ENCODE measurements at regions not wholly inside any gene's neighbourhood (a gene's known extent, or its start where the extent isn't known, plus 50 kb on each side); places are given as distances from the start of the nearest gene placed in this dataset.

GRCh38 chr11:41826085-41826484 lies 366.6 kb upstream of the LRRC4C start:
- ChIA-PET CTCF (no interaction called here), POLR2A (no interaction called here)
- no peak for DNase-seq (ENCODE audit: low read depth, low spot score)
- no peak overlapping the region for H3K4me3 ChIP-seq (ENCODE audit: low read depth, low read length)
- TF ChIP-seq CTCF (IDR thresholded peaks at IDR 0.05; ENCODE audit: insufficient read depth, low read length, missing control alignments) = no peak

- CTCF ChIA-PET = no interaction called here
- DNase-seq (ENCODE audit: low read depth, low spot score) = peak; percentile 24
- no peak overlapping the region for H3K4me3 ChIP-seq (ENCODE audit: low read depth, low read length)
- no peak for TF ChIP-seq CTCF (IDR thresholded peaks at IDR 0.05; ENCODE audit: insufficient read depth, low read length, missing control alignments)
- POLR2A ChIA-PET = no interaction called here
These were observed 377.0 kb upstream of the LRRC4C start for GRCh38 chr11:41836431-41836830.

GRCh38 chr11:41842673-41843072 lies 383.2 kb upstream of the LRRC4C start:
- DNase-seq (ENCODE audit: low read depth, low spot score) = no peak
- POLR2A ChIA-PET = no interaction called here
- no peak overlapping the region for H3K4me3 ChIP-seq (ENCODE audit: low read depth, low read length)
- CTCF ChIA-PET = no interaction called here
- TF ChIP-seq CTCF (IDR thresholded peaks at IDR 0.05; ENCODE audit: insufficient read depth, low read length, missing control alignments) = no peak

GRCh38 chr11:41845066-41845465 lies 385.6 kb upstream of the LRRC4C start:
- CTCF ChIA-PET = no interaction called here
- POLR2A ChIA-PET = no interaction called here
- DNase-seq (ENCODE audit: low read depth, low spot score) = no peak
- TF ChIP-seq CTCF (IDR thresholded peaks at IDR 0.05; ENCODE audit: insufficient read depth, low read length, missing control alignments) = no peak
- H3K4me3 ChIP-seq (ENCODE audit: low read depth, low read length) = no peak overlapping the region

GRCh38 chr11:41848349-41848748 lies 388.9 kb upstream of the LRRC4C start:
- DNase-seq (ENCODE audit: low read depth, low spot score) = no peak
- CTCF ChIA-PET = no interaction called here

GRCh38 chr11:41849250-41849649 lies 389.8 kb upstream of the LRRC4C start:
- DNase-seq (ENCODE audit: low read depth, low spot score) = no peak
- H3K4me3 ChIP-seq (ENCODE audit: low read depth, low read length) = no peak overlapping the region
- POLR2A ChIA-PET = no interaction called here
- CTCF ChIA-PET = no interaction called here
- TF ChIP-seq CTCF (IDR thresholded peaks at IDR 0.05; ENCODE audit: insufficient read depth, low read length, missing control alignments) = no peak

More at GRCh38 chr11:41848349-41848748, 388.9 kb upstream of the LRRC4C start:
- no peak overlapping the region for H3K4me3 ChIP-seq (ENCODE audit: low read depth, low read length)
- TF ChIP-seq CTCF (IDR thresholded peaks at IDR 0.05; ENCODE audit: insufficient read depth, low read length, missing control alignments) = no peak
- POLR2A ChIA-PET = no interaction called here

Measured in AG04449 (cell line).